Sigmoid colon (tissue), 4 donors: ENCODE measurements at regions not wholly inside any gene's neighbourhood (a gene's known extent, or its start where the extent isn't known, plus 50 kb on each side); places are given as distances from the start of the nearest gene placed in this dataset.

Experiments used
- CTCF ChIP-seq, 4 experiments: fragments of 450-650 bp in 3 of 4; fragments of 200-600 bp in 1 of 4; IDR thresholded peaks; one replicate each; pipeline ENCODE4 v1.5.1; 2016 to 2019; ENCODE audit warnings: antibody characterized with exemption in 4 of 4, mild to moderate bottlenecking in 3 of 4, moderate library complexity in 2 of 4
- EP300 ChIP-seq, 4 donors: sonication (generic); formaldehyde crosslinking; IDR thresholded peaks; one replicate each; pipeline ENCODE4 v1.6.1; 2017; ENCODE audit warnings: antibody characterized with exemption in 4 of 4

- no peak for TF ChIP-seq CTCF (IDR thresholded peaks at IDR 0.05)
- no peak for TF ChIP-seq EP300 (IDR thresholded peaks at IDR 0.05)
These were observed 274.2 kb upstream of the LRATD1 start for GRCh38 chr2:14358339-14358738.
